GM11168 (cell line): ENCODE measurements at regions not wholly inside any gene's neighbourhood (a gene's known extent, or its start where the extent isn't known, plus 50 kb on each side); places are given as distances from the start of the nearest gene placed in this dataset.

Experiments
- in situ Hi-C: fragments of 300-500 bp; cut with MboI; formaldehyde crosslinking; loops from one replicate; pipeline ENCODE4 v1.12.0; 2022; ENCODE audit warnings: low sequenced_read_pairs; ENCODE audit not compliant: unreplicated experiment

DNA sequence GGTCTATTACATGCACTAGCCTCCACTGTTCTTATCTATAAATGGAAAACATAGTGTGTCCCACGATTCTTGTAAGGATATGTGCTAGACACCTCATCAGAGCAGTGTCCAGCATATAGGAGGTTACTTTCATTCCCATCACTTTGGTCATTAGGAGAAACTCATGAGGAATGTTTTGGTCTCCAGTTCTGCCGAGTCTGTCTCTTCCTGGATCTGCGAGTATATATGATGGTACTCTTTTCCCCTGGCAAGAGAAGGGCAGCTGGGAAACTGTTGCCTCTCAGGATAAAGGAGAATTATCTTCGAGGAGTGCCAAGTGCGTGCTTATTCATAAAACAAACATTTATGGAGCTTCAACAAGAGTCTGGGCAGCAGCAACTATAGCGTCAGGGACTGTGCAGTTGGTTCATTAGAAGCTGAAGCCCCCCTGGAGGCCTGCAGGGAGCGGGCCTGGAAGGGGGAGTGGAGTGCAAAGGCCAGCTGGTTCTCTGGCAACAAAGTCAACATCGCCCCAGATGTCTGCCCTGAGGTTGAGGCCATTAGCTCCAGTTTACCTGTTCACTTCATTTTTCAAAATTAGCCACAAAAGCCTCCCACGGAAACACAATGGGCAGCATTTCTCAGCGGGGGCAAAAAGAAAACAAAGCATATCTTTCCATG lies 811.9 kb downstream of the MAFB start:
- in situ Hi-C loops = loop anchor here (25.0 kb wide), 1 partner anchor 810 kb away; the partner anchor contains the start of gene MAFB

DNA sequence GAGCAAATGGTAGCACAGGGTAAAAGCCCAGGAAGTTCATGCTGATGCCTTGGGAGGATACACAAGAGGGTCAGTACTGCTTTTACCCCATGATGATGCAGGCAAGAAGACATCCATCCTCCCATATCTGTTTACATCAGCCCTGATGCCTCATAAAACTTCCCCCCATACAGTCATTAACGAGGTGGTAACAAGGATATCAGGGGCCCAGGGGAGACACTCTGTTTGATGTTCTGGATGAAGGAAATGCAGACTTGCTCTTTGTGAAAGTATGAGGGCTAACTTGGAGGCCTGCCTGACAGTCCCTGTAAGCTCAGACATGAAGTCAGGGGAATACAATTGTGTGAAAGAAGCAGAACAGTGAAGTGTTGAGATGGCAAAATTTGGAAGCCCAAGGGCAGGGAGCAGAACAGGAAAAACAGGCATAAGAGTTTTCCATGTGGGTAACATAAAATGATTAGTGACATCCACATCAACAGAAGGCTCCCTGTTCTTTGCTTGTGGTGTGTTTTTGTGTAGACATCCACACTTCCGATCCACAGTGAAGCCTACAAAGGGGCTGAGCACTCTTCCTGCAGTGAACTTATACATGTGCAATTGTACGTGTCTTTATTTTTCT lies 813.4 kb downstream of the MAFB start:
- in situ Hi-C loops = loop anchor here (25.0 kb wide), 1 partner anchor 812 kb away; the partner anchor contains the start of gene MAFB

DNA sequence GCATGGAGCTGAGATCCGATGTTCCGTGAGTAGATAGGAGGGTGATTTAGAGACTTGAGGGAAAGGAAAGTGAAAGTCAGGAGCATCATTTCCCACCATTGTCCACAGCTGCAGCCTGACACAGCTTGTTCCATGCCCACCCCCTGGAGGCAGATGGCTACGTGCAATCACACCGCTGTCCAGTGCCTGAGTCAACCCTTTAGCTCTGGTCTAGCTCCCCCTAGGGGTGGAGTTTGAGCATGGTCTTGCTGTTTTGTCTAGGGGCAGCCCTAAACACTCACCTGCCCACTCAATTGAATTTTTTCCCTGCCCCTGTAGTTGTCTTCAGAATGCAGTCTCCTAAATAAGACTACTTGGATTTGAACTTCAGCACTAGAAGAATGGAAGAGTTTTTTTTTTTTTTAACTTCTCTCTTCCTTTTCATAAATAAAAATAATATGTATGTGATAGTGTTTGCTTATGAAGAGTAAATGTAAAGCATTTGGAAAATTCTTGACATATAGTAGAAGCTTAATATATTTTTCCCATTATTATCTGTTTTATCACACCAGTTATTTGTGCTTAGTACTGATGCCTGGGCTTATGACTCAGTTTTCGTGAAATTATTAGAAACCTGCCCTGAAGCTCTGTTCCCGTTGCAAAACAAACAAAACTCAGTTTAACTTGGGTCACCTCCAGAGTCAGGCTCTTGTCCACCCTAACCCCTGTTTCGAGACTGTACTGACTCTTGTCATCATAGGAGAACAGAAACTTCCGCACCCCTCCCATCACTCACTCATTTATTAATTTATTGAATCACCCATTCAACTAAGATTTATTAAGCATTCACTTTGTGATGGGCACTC lies 814.8 kb downstream of the MAFB start:
- in situ Hi-C loops = no loop called here

DNA sequence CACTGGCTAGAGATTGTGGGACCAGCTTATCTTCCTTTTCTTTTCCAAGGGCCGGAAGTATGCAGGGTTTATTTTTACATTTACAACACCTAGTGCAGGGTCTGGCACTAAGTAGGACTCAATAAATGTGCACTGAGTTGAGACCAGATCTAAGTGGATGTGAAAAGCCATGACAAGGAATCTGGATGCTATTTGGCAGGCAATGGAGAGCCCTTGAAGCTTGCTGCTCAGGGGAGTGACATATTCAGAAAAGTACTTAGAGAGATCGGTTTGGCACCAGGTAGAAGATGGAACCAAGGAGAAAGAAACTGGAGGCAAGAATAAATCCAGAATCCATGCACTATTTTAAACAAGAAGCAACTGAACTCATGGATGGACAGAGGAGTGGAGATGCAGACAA lies 815.8 kb downstream of the MAFB start:
- in situ Hi-C loops = no loop called here

DNA sequence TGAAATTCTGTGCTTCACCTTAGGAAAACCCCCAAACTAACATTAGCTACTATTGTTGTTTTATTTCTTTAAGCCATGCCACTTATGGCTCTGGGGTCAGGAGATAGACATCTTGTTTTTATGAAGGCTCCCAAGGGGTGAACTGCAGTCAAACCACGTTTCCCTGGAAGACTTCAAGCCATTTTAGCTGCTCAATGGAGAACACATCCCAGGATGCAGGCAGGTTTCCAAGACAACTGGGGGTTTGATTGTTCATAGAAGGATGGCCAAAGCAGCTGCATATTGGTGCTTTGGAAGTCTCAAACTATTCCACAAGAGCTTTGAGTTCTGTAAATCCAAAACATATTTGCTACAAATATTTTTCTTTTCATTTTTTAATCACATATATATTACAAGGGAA lies 818.0 kb downstream of the MAFB start:
- in situ Hi-C loops = no loop called here

DNA sequence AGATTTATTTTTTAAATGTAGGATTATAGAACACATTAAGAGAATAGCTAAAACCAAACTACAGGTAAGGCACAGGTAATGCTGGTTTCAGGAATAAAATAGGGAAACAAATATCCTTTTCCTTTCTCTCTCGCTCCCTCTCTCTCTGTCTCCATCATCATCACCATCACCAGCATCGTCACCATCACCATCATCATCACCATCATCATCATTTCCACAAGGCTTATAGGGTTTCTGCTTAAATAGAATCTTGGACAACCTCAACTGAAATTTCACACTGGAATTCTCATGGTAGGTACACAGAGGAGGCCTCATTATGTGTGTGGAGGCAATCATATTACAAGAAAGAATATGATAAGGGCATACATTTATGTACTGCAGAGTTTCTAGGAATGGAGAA lies 823.6 kb downstream of the MAFB start:
- in situ Hi-C loops = no loop called here

DNA sequence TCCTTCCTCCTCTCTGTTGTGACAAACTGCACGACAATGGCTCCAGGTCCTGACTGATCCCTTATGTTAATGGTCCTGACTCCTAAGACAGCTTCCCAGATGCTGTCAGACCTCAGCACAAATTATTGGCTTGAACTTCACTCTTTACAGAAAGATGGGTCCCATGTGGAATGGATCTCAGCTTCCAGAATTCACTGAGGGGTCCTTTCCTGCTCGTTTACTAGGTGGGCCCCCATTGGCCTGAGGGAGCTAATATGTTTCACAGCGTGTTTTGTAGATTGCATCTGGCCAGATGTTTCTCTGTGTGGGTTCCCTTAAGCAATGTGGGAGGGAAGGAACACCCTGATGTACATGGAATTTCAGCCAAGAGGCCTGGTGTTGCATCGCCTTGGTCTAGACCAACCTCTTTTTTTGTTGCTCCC lies 826.6 kb downstream of the MAFB start:
- in situ Hi-C loops = no loop called here

DNA sequence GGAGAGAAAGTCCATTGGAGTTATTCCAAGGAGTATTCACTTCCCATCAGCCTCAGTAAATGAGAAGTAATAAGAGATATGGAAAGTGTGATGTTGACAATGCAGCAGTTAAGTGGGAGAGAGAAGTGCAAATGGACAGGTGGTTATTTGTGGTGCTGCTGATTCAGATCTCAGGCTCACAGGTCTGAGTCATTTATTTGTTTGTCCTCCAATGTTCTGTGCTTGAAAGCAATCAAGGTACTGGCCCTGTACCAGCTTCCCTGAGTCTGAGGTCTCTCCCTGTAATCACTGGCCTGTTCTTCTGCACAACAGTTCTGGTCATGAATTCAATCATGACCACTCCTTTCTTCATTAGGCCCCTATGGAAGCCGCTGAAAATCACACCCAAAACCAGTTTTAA lies 827.7 kb downstream of the MAFB start:
- in situ Hi-C loops = no loop called here

DNA sequence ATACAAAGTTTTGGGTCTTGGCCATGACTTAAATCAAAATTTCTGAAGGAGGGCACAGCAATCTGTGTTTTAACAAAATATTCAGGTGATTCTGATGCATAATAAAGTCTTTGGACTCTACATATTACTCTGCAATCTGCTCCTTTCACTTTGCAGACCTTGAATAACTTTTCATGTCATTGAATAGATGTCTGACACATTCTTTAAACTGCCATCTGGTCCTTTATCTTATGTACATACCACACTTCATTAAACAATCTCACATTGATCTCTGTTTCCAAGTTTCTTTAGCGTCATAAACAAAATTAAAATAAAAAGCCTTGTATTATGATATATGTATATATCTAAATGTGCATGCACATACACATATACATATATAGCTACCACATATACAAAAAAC lies 831.2 kb downstream of the MAFB start:
- in situ Hi-C loops = no loop called here

DNA sequence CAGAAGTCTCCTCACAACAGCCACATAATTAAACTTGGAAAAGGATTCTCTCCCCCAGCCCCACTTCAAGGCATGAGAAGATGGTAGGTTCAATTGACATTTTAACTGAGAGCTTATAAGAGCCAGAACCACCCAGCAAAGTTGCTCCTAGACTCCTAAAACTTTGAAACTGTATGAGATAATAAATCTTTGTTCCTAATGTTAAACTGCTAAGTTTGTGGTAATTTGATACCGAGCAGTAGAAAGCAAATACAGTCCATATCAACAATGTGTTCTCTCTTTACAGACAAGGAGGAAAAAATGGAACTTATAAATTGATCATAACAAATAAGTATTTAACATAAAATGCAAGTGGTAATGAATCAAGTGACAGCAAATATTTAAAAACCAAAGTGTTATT lies 831.8 kb downstream of the MAFB start:
- in situ Hi-C loops = no loop called here

DNA sequence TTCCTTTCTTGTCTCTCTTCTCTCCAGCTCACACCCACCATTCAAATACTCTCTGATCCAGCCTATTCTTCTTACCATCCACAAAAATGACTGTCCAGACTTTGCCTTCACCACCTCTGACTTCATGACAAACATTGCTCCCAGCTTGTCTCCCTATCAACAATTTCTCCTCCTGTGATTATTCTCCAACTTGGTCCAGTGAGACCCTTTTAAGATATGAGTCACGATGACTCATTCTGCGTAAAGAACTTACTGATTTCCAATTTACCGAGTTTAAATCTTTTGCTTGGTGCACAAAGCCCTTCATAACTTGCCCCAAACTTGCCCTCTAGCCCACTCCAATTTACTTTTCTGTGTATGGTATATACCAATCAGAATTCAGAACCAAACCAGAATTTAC lies 833.2 kb downstream of the MAFB start:
- in situ Hi-C loops = no loop called here

DNA sequence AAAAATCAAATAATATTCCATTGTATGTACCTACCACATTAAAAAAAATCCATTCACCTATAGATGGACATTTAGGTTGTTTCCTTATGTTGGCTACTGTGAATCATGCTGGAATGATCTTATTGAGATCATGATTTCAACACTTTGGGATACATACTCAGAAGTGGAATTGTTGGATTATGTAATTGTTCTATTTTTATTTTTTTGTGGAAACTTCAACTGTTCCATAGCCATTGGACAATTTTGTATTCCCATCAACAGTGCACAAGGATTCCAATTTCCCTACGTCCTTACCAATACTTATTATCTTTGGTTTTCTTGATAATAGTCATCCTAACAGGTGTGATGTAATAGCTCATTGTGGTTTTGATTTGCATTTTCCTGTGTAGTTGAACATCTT lies 834.0 kb downstream of the MAFB start:
- in situ Hi-C loops = no loop called here

DNA sequence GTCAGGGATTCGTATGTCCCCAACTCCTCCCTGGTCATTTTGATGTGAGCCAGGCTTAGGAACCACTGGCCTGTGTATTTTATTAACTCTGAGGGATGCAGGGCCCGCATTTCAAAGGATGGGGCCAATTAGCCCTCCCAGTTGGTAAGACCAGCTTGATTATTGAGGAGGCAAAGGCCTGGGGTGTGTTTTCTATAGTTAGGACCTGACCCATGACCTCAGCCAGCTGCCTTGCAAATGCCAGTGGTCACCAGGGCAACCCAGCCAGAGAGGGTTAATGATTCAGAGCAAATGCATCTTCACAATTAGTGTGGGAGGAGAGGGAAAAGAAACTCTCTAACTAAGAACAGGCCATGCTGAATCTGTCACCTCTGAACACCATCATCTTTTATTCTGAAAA lies 835.4 kb downstream of the MAFB start:
- in situ Hi-C loops = no loop called here

DNA sequence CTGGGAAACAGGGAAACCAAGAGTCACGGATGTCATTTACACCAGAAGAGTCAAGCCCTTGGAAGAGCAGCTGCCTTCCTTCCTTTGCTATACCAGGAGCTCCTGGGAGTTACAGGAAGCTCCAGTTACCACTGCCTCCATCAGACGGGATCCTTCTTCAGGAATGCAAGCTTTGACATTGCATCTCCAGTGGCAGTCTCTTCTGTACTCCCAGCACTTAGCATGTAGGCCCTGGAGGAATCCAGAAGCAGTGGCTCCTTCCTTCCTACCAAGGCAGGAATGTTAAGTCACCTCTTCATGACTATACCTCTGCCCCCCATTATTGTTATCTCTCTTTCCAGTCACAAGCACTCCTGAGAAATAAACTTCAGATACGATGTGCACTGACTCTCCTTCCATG lies 836.0 kb downstream of the MAFB start:
- in situ Hi-C loops = no loop called here

DNA sequence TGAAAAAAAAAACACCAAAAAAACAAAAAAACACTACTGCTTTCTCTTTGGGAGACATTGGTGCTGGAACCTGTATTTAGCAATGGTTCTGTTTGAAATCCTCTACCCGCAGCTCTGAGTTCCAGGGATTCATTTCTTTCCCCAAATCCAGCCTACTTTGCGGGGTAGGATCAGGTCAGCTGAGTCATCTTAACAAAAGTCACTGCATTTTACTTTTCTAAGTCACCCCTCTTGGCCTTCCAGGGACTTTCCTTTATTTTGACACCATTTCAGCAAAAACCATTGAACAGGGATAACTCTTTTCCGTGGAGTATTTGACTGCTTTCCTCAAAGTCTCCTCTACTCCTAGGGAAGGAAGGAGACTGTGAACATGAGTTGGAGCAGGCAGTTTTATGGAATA lies 837.6 kb downstream of the MAFB start:
- in situ Hi-C loops = no loop called here

DNA sequence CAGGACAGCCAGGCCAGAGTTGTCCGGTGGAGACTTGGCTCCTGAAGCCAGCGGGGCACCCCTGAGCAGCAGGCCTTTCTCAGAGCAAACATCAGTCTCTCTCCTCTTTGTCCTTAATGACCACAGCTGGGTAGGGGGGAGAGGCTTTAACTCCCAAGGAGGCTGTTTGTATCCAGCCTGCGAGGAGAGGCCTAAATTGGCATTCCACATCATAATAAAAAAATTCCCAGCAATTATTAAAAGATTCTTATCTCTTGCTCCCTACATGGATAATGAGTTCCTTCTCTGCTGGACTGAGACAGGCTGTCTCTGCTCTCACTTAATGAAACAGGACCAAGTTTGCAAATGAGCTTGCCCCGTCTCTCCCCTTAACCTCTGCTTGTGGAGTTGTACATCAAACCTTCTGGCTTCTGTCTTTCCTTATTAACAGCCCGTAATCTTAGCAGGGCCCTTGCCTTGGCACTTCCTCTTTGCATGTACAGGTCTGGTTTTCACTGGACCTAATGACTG lies 838.2 kb downstream of the MAFB start:
- in situ Hi-C loops = no loop called here

DNA sequence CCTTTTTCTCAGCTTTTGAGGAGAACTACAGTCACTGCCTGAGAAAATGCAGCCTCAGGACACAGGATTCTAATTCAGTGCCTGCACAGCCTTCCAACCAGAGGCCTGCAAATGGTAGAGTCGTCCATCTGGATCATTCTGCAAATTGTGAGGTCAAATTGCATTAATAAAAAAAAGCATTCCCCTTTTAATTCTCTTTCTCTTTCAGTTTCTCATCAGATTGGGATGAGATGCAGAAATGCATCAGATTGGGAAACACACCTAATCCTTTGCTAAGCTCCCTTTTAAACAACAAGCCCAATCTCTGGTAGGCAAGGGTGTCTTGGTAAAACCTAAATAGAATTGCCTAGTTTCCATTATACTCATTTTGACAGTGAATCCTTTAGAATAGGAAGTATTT lies 838.8 kb downstream of the MAFB start:
- in situ Hi-C loops = no loop called here

DNA sequence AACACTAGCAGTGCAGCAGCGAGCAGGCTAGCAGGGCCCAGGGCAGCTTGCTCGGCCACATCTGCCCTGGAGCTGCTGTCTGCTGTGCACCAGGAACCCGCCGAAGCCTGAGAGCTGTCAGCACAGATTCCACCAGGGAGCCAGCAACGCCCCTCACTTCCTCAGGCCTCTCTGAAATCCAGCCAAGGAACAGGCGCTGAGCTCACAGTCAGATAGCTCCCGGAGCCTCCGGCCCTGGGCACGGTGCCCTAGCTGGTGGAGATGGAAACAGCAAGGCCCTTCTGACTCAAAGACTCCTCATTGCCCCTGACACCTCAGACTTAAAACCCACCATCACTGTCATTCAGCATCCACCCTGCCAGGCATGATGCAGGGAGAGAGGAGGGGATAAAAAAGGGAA lies 839.4 kb downstream of the MAFB start:
- in situ Hi-C loops = no loop called here

DNA sequence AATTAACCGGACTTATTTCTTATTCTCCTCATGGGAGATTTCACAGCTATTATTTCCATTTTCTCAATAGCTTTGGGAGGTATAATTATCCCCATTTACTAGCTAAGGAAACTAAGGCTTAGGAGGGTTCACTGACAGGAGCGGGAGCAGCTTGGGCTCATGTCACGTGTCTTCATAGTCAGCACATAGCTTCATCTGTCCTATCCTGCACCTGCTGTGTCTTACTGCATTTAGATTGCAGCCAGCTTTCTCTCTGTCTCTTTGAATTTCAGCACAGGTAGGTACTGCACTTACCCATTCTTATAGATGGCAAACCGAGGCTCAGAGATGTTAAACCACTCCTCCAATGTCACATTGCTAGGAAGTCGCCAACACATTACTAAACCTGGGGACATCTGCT lies 839.9 kb downstream of the MAFB start:
- in situ Hi-C loops = no loop called here

DNA sequence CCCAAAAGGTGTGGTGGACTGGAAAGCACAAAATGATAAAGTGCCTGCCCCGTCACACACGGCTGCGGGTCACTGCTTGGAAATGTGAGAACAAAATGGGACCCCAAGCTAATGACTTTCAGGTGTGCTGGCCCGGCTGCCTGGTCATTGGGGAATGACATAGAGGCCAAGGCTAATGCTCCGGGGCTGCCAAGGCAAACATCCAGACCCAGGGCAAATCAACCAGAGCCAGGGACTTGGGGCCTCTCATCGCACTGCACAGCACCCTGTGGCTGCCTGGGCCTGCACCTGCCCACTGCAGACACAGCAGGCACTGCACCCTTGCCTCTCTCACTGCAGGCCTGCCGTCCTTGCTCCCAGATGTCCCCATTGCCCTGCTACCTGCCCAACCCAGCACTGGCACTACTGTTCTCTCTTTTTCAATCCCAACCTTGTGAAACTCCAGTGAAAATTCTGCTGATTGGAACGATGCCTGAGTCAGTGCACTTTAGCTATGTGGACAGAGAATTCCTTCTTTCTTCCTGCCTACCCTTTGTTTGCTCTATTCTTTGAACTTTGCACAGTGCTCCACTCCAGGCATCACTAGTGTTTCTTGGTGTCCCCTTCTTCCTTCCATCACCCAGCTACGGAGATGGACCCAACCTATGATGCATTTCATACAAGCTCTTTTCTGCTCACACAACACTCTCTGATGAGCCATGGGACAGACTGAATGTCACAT lies 849.5 kb downstream of the MAFB start:
- in situ Hi-C loops = no loop called here

DNA sequence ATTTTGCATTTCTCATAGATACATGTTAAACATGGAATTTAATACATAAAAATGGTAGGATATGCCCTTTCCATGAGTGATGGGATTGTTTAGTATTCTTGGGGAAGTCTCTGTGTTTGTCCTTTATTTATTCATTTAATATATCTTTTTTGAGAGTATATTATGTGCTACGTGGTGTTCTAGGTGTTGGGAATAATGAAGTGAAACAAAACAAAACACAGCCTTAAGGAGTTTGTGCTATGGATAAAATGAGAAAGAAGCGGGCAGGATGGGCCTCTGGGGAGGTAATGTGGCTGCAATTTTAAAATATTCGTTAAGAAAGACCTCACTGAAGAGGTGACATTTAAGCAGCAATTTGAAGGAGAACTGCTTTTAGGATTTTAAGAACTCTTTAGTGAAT lies 851.5 kb downstream of the MAFB start:
- in situ Hi-C loops = no loop called here
